IPS-NIHi7 (cell line): ENCODE measurements at regions not wholly inside any gene's neighbourhood (a gene's known extent, or its start where the extent isn't known, plus 50 kb on each side); places are given as distances from the start of the nearest gene placed in this dataset.
"Not testable (repeated sequence)": the region's sequence is repeated elsewhere in the genome, so short reads cannot be mapped to it uniquely, and the experiment has no call there.

ENCODE experiments used
- DNase-seq: peaks from one replicate; pipeline ENCODE4 v3.0.0; 2012; ENCODE audit warnings: mixed read lengths; ENCODE audit errors: extremely low spot score

GRCh38 chrX:2572740-2573139 is 72.0 kb upstream of the DHRSX start:
- DNase-seq: no peak

GRCh38 chrX:2568125-2568524 is 67.3 kb upstream of the DHRSX start:
- no peak for DNase-seq

GRCh38 chrX:2566055-2566454 is 65.3 kb upstream of the DHRSX start:
- DNase-seq: no peak

GRCh38 chrX:2561456-2561855 is 60.7 kb upstream of the DHRSX start:
- DNase-seq: no peak

GRCh38 chrX:2559124-2559523 is 58.3 kb upstream of the DHRSX start:
- no peak for DNase-seq

- no peak for DNase-seq
Observed at GRCh38 chrX:2554891-2555290, 54.1 kb upstream of the DHRSX start.

- DNase-seq: not testable (repeated sequence)
Observed at GRCh38 chrX:2554066-2554465, 53.3 kb upstream of the DHRSX start.

- no peak for DNase-seq
Observed at GRCh38 chrX:2552621-2553201, 51.9 kb upstream of the DHRSX start.

GRCh38 chrX:2550328-2551020 is 49.7 kb upstream of the DHRSX start:
- no peak for DNase-seq
